ENCODE measurements at regions not wholly inside any gene's neighbourhood (a gene's known extent, or its start where the extent isn't known, plus 50 kb on each side); places are given as distances from the start of the nearest gene placed in this dataset.
"Not testable (repeated sequence)": the region's sequence is repeated elsewhere in the genome, so short reads cannot be mapped to it uniquely, and the experiment has no call there.

DNA sequence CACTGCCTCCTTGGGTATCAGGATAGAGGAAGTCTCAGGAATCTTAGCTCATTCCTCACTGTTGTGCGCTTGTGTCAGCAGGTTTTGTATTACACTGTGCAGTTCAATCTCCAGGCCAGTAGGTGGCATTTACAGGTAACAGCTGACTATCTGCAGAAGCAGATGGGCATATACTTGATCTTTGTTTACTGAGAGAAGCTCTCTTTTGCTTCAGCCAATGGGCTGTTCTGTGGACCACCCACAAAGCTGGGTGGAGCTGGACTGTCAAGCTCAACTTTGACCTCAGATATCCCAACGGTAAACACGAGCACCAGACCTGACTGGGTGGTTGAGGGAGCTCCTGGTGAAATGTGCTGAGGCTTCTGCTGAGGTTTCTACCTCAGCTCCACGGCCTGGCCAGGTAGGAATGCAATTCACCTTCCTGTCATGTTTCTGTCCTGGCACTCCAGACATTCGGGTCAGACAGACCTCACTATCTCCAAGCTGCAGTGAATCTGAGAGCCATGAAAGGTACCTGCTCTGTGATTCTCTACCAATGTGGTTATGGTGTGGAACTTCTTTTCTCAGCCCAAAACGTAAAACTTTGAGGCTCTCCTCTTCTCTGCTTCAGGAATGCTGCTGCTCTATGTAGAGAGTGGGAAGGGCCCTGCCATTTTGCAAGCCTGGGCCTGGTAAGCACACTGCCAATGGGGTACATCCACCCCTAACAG, 167.9 kb upstream of the ACTBL2 start:
- DNase-seq = peak; percentile 28

DNA sequence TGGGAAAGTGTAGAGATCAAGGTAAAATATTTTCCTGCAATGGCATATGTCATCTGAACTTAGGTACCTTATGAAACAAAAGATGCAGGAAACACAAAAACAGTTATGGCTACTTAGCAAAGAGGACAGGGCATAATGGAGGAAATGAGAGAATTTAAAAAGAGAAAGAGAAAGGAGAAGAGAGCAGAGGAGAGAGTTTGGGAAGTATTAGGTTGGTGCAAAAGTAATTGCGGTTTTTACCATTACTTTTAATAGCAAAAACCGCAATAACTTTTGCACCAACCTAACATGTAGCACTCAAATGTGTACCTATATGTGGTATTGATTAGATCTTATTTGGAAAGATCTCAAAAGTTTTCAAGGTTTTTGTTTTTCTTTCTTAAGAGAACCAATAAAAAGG, 160.1 kb upstream of the ACTBL2 start:
- DNase-seq = no peak

DNA sequence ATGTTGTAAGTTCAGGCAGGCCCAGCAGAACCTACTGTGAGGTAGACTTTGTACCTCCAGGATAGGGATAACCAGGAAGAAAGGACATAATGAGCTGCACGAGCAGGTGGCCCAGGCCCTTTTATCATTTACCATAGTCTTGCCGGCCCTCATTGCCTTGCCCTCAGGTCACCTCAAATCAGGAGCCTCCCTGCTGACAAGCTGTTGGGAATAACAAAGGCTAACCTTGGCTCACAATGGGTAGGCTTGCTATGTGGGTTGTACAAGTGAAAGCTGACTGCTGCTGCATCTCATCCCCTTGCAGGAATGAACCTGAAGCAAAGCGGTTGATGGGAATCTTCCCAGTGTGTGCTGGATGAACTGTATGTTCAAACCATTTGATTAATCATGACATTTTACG, 159.5 kb upstream of the ACTBL2 start:
- DNase-seq = no peak

DNA sequence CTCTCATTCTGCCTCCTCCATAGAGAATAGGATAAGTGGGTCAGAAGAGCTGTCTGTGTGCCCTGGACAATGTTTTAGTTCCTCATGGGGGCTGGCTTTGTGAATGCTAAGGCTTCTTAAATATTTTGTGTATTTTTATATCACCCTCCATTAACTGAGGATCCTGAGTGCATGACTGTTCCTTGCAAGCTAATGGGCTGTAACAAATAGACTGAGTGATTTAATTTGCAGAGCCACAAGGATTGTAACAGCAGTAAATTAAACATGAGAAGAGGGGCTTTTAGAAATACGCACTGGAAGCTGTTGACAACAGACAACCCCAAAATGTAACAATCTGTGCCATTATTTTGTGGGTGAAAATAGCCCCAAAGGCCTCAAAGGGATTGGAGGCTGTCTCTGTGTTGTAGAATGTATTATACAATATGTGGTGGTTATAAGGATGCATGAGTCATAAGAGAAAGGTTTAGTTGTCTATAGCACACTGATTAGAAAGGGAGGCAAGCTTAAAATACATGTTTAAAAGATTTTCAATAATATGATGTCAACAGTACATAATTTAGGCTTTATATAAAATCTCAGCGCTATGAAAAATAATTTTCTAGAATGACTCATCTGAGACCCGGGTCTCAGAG, 152.7 kb upstream of the ACTBL2 start:
- DNase-seq = no peak

DNA sequence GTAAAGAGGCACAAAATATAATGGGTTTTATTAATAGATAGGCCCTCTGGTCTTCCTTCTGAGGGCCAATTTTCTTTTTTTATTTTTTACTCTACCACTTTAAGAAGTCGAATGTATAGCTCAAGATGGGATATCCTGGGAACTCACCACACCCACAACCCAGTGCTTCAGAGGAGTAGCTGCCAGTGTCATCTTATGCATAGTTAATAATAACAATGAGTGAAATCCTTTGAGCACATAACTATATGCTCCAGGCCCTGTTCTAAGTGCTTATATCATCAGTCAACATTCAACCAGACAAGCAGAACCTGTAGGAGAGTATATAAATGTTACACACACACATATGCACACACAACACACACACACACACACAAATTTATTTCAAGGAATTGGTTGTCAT, 150.3 kb upstream of the ACTBL2 start:
- DNase-seq = no peak

DNA sequence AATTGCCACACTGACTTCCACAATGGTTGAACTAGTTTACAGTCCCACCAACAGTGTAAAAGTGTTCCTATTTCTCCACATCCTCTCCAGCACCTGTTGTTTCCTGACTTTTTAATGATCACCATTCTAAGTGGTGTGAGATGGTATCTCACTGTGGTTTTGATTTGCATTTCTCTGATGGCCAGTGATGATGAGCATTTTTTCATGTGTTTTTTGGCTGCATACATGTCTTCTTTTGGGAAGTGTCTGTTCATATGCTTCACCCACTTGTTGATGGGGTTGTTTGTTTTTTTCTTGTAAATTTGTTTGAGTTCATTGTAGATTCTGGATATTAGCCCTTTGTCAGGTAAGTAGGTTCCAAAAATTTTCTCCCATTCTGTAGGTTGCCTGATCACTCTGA, 148.5 kb upstream of the ACTBL2 start:
- DNase-seq = not testable (repeated sequence)

DNA sequence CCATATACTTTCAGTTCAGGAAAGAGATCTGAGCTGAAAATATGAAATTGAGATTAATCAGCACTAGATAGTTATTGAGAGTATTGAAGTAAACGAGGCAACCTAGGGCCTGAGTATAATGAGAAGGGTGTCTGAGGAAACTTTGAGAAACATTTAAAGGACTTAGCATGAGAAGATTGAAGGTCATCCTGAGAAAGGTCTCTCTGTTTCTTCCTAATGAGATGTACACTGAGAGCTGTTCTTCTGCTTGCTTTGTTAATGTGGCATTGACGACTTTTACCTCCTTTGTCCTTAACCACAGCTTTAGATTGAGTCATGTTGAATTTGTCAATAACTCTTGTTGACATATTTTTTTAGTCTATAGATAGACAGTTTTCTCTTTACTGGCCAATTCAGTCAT, 145.1 kb upstream of the ACTBL2 start:
- DNase-seq = no peak

DNA sequence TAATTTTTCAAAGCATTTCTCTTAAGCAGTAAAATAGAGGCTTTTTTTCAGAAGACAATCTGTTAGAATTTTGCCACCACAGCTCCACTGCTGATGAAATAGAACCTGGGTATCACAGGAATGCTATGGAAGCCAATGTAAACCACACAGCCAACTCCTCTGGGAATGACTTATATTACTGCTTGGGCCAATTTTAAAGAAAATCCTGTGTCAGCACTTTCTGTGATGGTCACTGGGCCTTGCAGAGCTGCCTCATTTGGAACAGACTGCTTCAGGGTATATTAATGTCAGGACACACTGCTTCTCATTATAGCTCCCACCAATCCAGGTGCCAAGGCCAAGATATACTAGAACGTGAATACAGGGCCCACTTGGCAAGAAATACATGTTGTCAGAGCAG, 144.1 kb upstream of the ACTBL2 start:
- no peak for DNase-seq

DNA sequence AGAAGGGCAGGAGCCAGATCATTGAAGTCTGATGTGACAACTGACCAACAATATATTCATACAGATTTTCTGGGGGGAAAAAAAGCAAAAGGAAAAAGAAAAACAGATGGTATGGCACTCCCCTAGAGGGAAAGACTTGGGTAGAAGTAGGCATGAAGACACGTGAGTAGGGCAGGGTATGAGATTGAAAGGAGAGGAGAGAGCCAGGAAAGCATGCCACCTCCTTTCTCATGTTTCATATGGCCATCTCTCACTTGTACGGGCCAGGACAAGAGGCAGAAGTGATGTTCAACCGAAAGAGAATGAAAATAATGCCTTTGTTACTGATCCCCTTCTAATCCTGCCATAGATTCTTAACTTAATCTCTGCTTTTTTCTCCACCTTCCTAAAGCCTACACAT, 139.0 kb upstream of the ACTBL2 start:
- no peak for DNase-seq

DNA sequence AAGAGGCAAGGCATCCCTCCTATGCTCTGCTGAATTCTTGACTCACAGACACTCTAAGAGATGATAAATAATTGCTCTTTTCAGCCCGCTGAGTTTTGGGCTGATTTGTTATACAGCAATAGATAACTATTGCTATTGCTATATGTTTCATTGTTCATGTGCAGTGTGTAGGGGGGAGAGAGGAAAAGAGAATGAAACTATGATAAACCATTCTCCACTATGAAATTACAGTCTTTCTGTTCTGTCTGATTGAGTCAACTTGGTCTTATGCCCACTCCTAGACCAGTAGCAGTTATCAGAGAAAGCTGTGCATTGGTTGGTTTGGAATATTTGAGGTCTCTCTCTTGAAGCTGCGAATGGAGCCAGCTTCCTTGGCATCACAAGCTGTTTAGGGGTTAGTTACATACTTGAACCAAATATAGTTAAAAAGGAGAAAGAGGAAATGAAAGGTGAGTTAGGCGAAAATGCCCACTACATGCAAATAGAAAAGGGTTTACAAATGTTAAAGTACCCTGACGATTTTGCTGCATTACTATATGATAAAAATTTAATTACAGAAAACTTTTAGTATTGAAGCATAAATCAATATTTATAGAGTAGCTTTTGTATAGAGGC, 136.3 kb upstream of the ACTBL2 start:
- DNase-seq = no peak

DNA sequence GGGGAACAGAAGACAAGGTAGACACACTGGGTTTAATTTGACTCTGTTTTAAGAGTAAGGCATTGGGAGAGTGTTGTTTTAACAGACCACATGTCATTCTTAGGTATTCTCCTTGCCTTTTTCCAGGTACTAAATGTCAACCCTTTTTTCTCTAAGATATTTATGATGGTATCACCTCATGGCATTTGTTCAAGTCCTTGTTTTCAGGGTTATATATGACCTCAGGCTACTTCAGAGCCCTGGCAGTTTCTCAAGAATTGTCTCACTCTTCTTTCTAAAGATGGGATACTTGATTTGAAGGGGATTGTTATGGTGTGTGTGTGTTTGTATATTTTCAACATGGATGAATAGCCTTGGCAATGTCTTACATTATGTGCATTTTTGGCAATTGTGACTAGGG, 131.1 kb upstream of the ACTBL2 start:
- DNase-seq = no peak

DNA sequence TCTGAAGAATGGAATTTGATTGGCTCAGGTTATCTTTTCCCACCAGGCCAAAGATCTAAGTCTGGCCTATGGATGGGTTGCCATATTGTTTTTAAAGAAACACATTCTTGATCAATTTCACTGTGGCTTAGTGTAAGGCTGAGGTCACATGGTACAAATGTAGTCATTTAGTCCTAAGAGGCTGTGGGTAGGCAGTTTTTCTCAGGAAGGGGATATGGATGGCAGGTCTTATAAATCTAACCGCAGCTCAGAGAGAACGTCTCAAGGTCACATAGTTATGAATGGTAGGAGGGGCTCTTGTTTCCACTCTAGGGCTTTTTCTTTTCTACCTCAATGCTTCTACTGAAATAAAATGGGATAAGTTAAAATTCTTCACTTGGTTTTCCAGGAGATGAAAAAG, 128.6 kb upstream of the ACTBL2 start:
- no peak for DNase-seq

DNA sequence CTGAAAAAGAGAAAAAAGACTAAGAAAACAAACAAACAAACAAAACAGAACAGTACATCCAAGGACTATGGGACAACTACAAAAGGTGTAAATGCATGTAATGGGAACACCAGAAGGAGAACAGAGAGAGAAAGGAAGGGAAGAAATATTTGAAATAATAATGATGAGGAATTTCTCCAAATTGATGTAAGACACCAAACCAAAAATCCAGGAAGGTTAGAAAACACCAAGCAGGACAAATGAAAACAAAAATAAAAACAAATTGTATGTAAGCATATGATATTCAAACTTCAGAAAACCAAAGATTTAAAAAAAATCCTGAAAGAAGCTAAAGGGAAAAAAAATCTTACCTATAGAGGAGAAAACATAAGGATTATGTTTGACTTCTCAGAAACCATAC, 125.9 kb upstream of the ACTBL2 start:
- no peak for DNase-seq

DNA sequence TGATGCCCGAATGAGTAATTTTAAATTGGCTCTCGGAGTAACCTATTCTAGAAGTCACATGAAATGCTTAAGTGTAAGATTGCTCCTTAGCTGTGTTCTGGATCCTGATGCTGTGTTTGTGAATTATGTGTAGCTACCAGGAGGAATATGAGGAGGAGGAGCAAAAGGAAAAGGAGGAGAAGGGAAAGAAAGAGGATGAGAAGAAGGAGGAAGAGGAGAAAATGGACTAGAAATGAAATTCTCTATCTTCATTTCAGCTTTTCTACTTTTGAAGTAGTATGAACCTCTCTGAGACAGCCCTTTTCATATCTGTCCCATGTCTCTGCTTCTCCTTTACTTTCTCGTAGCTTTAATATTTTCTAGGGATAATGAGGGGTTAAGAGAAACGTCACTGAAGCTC, 119.4 kb upstream of the ACTBL2 start:
- DNase-seq = no peak

DNA sequence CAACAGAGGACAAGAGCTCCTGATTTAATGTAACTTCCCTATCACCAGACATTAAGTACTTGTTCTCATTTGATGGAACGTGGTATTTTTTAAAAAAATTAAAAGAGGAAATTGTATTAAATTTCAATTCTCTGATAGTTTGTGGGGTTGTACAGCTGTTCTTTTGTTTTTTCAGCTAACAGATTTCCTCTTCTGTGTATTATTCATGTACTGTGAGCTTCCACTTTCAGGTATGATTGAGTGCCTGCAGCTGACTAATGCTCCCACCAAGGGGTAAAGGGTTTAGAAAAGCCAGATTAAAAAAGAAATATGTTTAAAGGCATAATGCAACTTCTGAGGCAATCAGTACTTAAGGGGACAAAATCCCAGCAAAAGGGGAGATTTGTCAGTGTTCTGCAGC, 117.7 kb upstream of the ACTBL2 start:
- DNase-seq = no peak

DNA sequence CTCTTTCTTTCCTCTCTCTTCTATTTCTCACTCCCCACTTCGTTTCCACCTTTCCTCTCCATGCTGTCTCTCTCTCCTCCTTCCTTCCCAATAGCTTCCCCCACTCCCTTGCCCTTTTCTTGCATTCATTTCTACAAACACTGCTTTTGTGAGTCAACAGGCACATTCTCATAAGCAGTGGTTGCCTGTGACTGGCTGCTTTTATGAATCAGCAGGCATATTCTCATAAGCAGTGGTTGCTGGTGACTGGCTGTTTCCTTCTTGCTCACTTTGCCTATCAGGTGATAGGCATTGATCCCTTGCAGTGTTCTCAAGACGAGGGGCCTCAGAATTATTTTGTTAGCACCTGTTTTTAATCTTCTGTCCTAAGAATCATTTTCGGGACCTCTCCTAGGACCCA, 116.1 kb upstream of the ACTBL2 start:
- DNase-seq = no peak

DNA sequence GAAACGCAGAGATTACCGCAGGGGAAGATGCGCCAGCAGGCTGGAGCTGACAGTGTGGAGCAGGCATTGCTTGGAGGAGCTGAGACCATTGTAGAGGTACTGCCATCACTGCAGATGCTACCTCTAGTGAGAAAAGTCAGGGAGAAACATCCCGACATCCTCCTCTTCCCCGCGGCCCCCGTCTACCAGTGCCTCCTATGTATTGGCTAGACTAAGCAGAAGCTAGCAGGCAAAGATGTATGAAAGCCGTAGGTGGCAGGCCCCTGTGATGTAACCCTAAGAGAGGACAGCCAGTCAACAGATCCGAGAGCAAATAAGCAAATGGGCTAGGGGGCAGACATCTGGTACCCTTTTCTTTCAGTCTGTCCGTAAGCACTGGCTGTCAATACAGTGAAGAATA, 115.5 kb upstream of the ACTBL2 start:
- DNase-seq = no peak

DNA sequence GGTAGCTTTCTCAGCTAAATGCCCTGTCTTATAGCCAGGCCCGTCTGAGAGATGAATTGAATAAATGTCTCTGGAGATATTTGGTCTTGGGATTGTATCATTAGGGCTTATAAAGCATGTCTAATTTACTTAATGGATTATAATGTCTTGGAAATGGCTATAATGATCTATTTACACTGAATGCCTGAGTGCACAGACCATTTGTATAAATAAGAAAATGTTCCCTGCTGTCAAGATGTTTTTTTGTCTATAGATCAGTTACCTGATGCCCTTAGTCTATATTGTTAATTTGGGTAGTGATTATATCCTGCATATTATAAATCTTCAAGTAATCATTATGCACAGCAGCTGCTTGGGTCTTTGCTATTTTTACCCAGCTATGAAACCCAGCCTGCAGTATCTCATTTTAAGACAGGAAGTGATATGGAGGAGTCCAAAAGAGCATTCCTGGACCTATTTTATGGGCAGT, 112.9 kb upstream of the ACTBL2 start:
- DNase-seq = no peak

DNA sequence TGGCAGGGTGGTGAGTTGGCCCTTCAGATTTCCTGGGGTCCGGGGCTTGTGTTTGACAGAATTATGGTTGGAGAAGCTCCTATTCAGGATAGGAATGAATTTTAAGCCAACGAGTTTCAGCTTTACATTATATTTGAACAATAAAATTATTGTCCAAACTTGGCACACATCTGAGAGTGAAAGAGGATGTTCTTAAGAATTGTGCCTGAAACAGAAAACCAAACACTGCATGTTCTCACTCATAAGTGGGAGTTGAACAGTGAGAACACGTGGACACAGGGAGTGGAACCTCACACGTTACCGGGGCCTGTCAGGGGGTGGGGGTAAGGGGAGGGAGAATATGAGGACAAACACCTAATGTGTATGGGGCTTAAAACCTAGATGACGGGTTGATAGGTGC, 111.8 kb upstream of the ACTBL2 start:
- DNase-seq = no peak

DNA sequence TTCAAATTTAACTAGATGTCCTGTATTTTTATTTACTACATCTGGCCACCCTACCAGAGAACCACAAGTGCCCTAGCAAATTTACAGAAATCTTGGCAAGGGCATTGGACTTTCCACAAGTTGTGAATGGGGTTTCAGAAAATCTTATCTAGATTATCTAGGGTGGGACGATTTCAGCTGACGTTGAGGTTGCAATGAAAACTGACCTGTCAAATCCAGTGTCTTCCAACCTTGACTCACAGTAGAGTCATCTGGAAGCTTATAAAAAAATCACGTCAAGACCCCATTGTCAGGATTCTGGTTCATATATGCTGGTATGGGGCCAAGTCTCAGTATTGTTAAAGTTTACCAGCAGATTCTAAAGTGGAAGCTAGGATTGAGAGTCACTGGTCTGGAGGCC, 109.6 kb upstream of the ACTBL2 start:
- DNase-seq = no peak

DNA sequence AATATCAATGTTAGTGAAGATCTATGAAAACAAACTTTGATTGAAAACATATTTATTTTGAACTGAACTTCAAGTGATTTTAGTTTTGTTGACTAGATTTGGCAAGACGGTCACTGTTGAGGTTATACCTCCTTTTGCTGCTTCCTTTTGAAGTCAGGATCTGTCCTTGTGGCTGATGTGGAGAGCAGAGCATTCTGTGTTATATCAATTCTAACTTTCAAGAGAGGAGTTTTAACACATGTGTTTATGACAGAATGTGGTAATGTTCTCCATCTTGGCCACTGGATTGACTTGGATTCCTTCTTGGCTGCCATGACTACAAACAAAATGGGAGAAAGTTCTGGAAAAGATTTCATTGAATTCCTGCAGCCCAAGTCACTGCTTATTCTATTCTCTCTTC, 104.0 kb upstream of the ACTBL2 start:
- no peak for DNase-seq

DNA sequence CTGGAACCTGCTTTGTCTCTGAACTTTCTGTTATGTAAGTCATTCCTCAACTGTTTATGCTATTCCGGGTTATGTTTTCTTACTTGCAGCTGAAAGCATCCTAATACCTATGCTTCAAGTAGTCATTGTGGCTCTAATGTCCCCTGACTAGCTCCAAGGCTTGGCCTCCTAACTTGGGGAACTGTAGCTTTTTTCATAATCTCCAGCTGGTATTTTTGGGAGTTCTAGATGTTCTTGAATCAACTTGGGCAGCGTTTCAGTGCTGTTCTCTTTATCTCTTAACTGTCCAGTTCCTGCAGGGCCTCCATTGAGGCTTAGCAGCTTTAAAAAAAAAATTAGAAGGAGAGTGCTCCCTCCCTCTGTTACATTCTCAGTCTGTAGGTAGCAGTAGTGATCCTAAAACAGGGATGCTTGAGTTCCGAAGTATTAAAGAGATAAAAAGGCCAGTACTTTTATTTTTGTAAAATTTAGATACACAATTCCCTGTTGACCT, 100.0 kb upstream of the ACTBL2 start:
- no peak for DNase-seq

DNA sequence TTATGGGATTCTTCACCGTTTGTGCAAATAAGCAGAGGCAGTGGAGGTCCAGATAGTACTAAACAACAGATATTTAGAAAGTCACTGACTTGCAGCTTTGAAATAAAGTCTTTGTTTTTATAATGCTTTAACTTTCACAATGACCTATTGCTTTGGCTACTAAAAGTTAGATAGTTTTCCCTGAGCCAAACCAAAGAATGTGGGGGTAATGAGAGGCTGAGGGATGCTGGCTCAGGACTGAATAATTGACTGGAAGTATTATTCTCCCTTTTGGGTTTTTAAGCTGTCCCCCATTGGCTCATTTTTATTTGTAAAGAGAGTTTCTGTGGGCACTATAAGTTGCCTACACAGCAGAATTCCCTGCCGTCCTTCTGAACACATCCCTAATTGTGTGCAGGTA, 99.2 kb upstream of the ACTBL2 start:
- no peak for DNase-seq

DNA sequence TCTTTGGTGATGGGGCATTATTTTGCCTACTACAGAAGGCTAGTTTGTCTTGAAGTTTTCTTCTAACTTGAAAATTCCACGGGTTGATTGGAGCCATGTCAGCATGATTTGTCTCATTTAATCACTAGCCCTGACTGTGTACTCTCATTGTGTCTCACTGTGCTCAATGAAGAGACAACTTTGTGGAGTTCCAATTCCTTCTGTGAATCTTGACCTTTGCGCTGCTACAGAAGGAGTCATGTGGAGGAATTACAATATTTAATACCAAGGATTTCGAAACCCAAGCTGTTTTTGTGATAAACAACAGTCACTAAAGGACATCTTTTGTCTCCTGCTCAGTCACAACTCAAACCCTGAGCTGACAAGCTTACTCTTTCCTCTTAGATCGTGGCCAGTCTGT, 98.6 kb upstream of the ACTBL2 start:
- no peak for DNase-seq
